HG03342 (cell line): ENCODE measurements at regions not wholly inside any gene's neighbourhood (a gene's known extent, or its start where the extent isn't known, plus 50 kb on each side); places are given as distances from the start of the nearest gene placed in this dataset.

ENCODE experiments used
- ATAC-seq: cut with Tn5 transposase; IDR thresholded peaks from one replicate; pipeline ENCODE4 v1.9.1; 2021; ENCODE audit warnings: mild to moderate bottlenecking, moderate library complexity; ENCODE audit not compliant: unreplicated experiment

- no peak for ATAC-seq
Observed at GRCh38 chr2:36069074-36069473, 286.5 kb upstream of the CRIM1 start.

GRCh38 chr2:36068086-36068485 lies 287.5 kb upstream of the CRIM1 start:
- no peak for ATAC-seq

- ATAC-seq = peak; percentile 20
Observed at GRCh38 chr2:36060133-36060532, 295.4 kb upstream of the CRIM1 start.

- ATAC-seq = peak; percentile 100
Observed at GRCh38 chr2:36059691-36060090, 295.9 kb upstream of the CRIM1 start.

GRCh38 chr2:36058953-36059352 lies 296.6 kb upstream of the CRIM1 start:
- no peak for ATAC-seq

GRCh38 chr2:36058076-36058475 lies 297.5 kb upstream of the CRIM1 start:
- ATAC-seq = no peak

- no peak for ATAC-seq
Observed at GRCh38 chr2:36052819-36053218, 302.8 kb upstream of the CRIM1 start.

GRCh38 chr2:36044411-36044810 lies 311.2 kb upstream of the CRIM1 start:
- no peak for ATAC-seq

- ATAC-seq = no peak
Observed at GRCh38 chr2:36035137-36035536, 320.4 kb upstream of the CRIM1 start.

GRCh38 chr2:36032046-36032445 lies 323.5 kb upstream of the CRIM1 start:
- ATAC-seq = no peak

- no peak for ATAC-seq
Observed at GRCh38 chr2:36031471-36031870, 324.1 kb upstream of the CRIM1 start.

GRCh38 chr2:36027616-36028015 lies 328.0 kb upstream of the CRIM1 start:
- ATAC-seq = no peak

- no peak for ATAC-seq
Observed at GRCh38 chr2:36013064-36013463, 342.5 kb upstream of the CRIM1 start.

- ATAC-seq = no peak
Observed at GRCh38 chr2:36006444-36006843, 349.1 kb upstream of the CRIM1 start.

- no peak for ATAC-seq
Observed at GRCh38 chr2:36002941-36003340, 352.6 kb upstream of the CRIM1 start.

GRCh38 chr2:35997488-35997887 lies 358.1 kb upstream of the CRIM1 start:
- ATAC-seq = no peak

- no peak for ATAC-seq
Observed at GRCh38 chr2:35989503-35989902, 366.1 kb upstream of the CRIM1 start.

GRCh38 chr2:35989040-35989439 lies 366.5 kb upstream of the CRIM1 start:
- ATAC-seq = no peak

GRCh38 chr2:35986871-35987270 lies 368.7 kb upstream of the CRIM1 start:
- ATAC-seq = no peak

GRCh38 chr2:35978218-35978617 lies 377.4 kb upstream of the CRIM1 start:
- ATAC-seq = peak; percentile 99

GRCh38 chr2:35976611-35977010 lies 379.0 kb upstream of the CRIM1 start:
- no peak for ATAC-seq

GRCh38 chr2:35973737-35974132 lies 381.8 kb upstream of the CRIM1 start:
- no peak for ATAC-seq

GRCh38 chr2:35973132-35973736 lies 382.3 kb upstream of the CRIM1 start:
- peak; percentile 84 for ATAC-seq
